ENCODE measurements at regions not wholly inside any gene's neighbourhood (a gene's known extent, or its start where the extent isn't known, plus 50 kb on each side); places are given as distances from the start of the nearest gene placed in this dataset.

- DNase-seq (ENCODE audit: low spot score) = no peak
- ChIA-PET CTCF (interaction anchor here (0.5 to 0.7 kb wide), 2 partner anchors 25 to 71 kb away, joined by 3 to 4 read pairs; no protein-coding TSS in a partner anchor), POLR2A (ENCODE audit: low non-redundant PET) (no interaction called here)
- no peak for TF ChIP-seq CTCF (conservative IDR thresholded peaks at IDR 0.05; ENCODE audit: low read depth)
- no peak overlapping the region for H3K27ac ChIP-seq
These were observed 126.7 kb downstream of the WDR11 start for GRCh38 chr10:120977897-120978296.

- CTCF ChIA-PET = interaction anchor here (0.5 kb wide), 1 partner anchor 70 kb away, joined by 3 read pairs; no protein-coding TSS in a partner anchor
- no peak for TF ChIP-seq CTCF (conservative IDR thresholded peaks at IDR 0.05; ENCODE audit: low read depth)
- POLR2A ChIA-PET (ENCODE audit: low non-redundant PET) = no interaction called here
- peak; percentile 75 for DNase-seq (ENCODE audit: low spot score)
- H3K27ac ChIP-seq = peak overlapping the region; percentile 47
These were observed 127.6 kb downstream of the WDR11 start for GRCh38 chr10:120978589-120979252.

- H3K27ac ChIP-seq = no peak overlapping the region
- ChIA-PET POLR2A (ENCODE audit: low non-redundant PET) (no interaction called here), CTCF (no interaction called here)
- DNase-seq (ENCODE audit: low spot score) = peak; percentile 66
- no peak for TF ChIP-seq CTCF (conservative IDR thresholded peaks at IDR 0.05; ENCODE audit: low read depth)
These were observed 128.5 kb downstream of the WDR11 start for GRCh38 chr10:120979435-120980278.

GRCh38 chr10:120980279-120981255, 129.4 kb downstream of the WDR11 start:
- TF ChIP-seq CTCF (conservative IDR thresholded peaks at IDR 0.05; ENCODE audit: low read depth) = no peak
- no peak for DNase-seq (ENCODE audit: low spot score)
- CTCF ChIA-PET = interaction anchor here (0.6 kb wide), 1 partner anchor 629 kb away, joined by 4 read pairs; no protein-coding TSS in a partner anchor
- H3K27ac ChIP-seq = no peak overlapping the region
- POLR2A ChIA-PET (ENCODE audit: low non-redundant PET) = no interaction called here

GRCh38 chr10:120981601-120982391, 130.6 kb downstream of the WDR11 start:
- DNase-seq (ENCODE audit: low spot score) = no peak
- TF ChIP-seq CTCF (conservative IDR thresholded peaks at IDR 0.05; ENCODE audit: low read depth) = no peak
- H3K27ac ChIP-seq = no peak overlapping the region
- ChIA-PET POLR2A (ENCODE audit: low non-redundant PET) (no interaction called here), CTCF (interaction anchor here (0.6 kb wide), 1 partner anchor 627 kb away, joined by 4 read pairs; no protein-coding TSS in a partner anchor)
